HEK293T (cell line): ENCODE measurements at regions not wholly inside any gene's neighbourhood (a gene's known extent, or its start where the extent isn't known, plus 50 kb on each side); places are given as distances from the start of the nearest gene placed in this dataset.

Source experiments
- ELF4 ChIP-seq: fragments of 450-650 bp; IDR thresholded peaks from 2 replicates; pipeline ENCODE4 v1.6.1; 2017; ENCODE audit warnings: antibody characterized with exemption
- FOXA1 ChIP-seq: fragments of 450-650 bp; IDR thresholded peaks from 2 replicates; pipeline ENCODE4 v1.6.1; 2016; ENCODE audit warnings: mild to moderate bottlenecking
- FOXK2 ChIP-seq: fragments of 450-650 bp; IDR thresholded peaks from 2 replicates; pipeline ENCODE4 v1.6.1; 2016; ENCODE audit warnings: mild to moderate bottlenecking
- FOXM1 ChIP-seq: fragments of 450-650 bp; IDR thresholded peaks from 2 replicates; pipeline ENCODE4 v1.6.1; 2017; ENCODE audit warnings: mild to moderate bottlenecking, borderline replicate concordance
- HDGF ChIP-seq: fragments of 450-650 bp; IDR thresholded peaks from 2 replicates; pipeline ENCODE4 v1.6.1; 2017; ENCODE audit warnings: antibody characterized with exemption, borderline replicate concordance
- L3MBTL2 ChIP-seq: fragments of 450-650 bp; conservative IDR thresholded peaks from 2 replicates; pipeline ENCODE4 v1.6.1; 2016; ENCODE audit warnings: mild to moderate bottlenecking
- NFRKB ChIP-seq: fragments of 450-650 bp; IDR thresholded peaks from 2 replicates; pipeline ENCODE4 v1.6.1; 2016; ENCODE audit warnings: mild to moderate bottlenecking, moderate library complexity
- SUZ12 ChIP-seq: fragments of 450-650 bp; IDR thresholded peaks from 2 replicates; pipeline ENCODE4 v1.6.1; 2016; ENCODE audit warnings: mild to moderate bottlenecking
- TARDBP ChIP-seq: fragments of 450-650 bp; IDR thresholded peaks from 2 replicates; pipeline ENCODE4 v1.6.1; 2016
- TF ChIP-seq, protein P1 (sequence below): fragments of 450-650 bp; IDR thresholded peaks from 2 replicates; pipeline ENCODE4 v1.6.1; 2016

DNA sequence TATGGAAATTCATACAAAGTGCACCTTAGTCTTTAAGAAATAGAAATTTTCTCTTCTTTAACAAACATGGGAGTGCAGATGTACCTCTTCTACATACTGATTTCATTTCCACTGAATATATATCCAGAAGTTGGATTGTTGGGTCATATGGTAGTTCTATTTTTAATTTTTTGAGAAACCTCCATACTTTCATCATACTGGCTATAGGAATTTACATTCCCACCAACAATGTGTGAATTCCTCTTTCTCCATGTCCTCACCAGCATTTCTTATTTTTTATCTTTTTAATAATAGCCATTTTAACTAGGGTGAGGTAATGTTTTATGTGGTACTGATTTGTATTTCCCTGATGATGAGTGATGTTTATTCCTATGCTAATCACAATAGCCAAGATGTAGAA is 87.5 kb downstream of the RGS2 start:
- TF ChIP-seq HDGF (no peak), TARDBP (no peak), ELF4 (no peak), NFRKB (no peak), FOXM1 (no peak), L3MBTL2 (no peak), SUZ12 (no peak), FOXA1 (no peak), FOXK2 (no peak)
- TF ChIP-seq, protein P1, sequence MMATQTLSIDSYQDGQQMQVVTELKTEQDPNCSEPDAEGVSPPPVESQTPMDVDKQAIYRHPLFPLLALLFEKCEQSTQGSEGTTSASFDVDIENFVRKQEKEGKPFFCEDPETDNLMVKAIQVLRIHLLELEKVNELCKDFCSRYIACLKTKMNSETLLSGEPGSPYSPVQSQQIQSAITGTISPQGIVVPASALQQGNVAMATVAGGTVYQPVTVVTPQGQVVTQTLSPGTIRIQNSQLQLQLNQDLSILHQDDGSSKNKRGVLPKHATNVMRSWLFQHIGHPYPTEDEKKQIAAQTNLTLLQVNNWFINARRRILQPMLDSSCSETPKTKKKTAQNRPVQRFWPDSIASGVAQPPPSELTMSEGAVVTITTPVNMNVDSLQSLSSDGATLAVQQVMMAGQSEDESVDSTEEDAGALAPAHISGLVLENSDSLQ, result no peak
